AG04450 (cell line): ENCODE measurements at regions not wholly inside any gene's neighbourhood (a gene's known extent, or its start where the extent isn't known, plus 50 kb on each side); places are given as distances from the start of the nearest gene placed in this dataset.

ENCODE experiments used
- CTCF ChIA-PET: fragments of 300-600, 350-600 bp; formaldehyde crosslinking; extraction: SDS; loops from one replicate; lab custom pipeline; 2022; ENCODE audit warnings: antibody characterized with exemption, inconsistent platforms; lab: Charles Lee
- POLR2A ChIA-PET: fragments of 350-600 bp; formaldehyde crosslinking; extraction: SDS; loops from one replicate; lab custom pipeline; 2021; ENCODE audit warnings: antibody characterized with exemption, inconsistent platforms; lab: Yijun Ruan, JAX
- DNase-seq: peaks from one replicate; pipeline ENCODE4 v3.0.0-alpha.2; 2011; ENCODE audit warnings: low read depth, low spot score
- H3K27ac ChIP-seq: one replicate; pipeline ENCODE4 v1.5.1; 2012; ENCODE audit warnings: low read depth, low read length, control low read depth
- H3K27me3 ChIP-seq: one replicate; pipeline ENCODE4 v1.6.0; 2012; ENCODE audit warnings: low read length; ENCODE audit not compliant: control insufficient read depth, insufficient read depth
- H3K4me3 ChIP-seq: 2 replicates; pipeline ENCODE4 v1.5.1; 2011; ENCODE audit warnings: mild to moderate bottlenecking, low read depth, low read length, control low read depth
- H3K9me3 ChIP-seq: 2 replicates; pipeline ENCODE4 v1.5.1; 2012; ENCODE audit warnings: low read length; ENCODE audit not compliant: control insufficient read depth, insufficient read depth
- TF ChIP-seq, protein P1 (sequence below): IDR thresholded peaks from 2 replicates; pipeline ENCODE4 v1.5.1; 2011; ENCODE audit warnings: low read depth, low read length, control low read depth, inconsistent platforms

- Histone ChIP-seq H3K4me3 (no peak overlapping the region), H3K9me3 (no peaks in the 10 kb centered on the region), H3K27ac (no peak overlapping the region), H3K27me3 (no peaks in the 10 kb centered on the region)
- TF ChIP-seq, protein P1, sequence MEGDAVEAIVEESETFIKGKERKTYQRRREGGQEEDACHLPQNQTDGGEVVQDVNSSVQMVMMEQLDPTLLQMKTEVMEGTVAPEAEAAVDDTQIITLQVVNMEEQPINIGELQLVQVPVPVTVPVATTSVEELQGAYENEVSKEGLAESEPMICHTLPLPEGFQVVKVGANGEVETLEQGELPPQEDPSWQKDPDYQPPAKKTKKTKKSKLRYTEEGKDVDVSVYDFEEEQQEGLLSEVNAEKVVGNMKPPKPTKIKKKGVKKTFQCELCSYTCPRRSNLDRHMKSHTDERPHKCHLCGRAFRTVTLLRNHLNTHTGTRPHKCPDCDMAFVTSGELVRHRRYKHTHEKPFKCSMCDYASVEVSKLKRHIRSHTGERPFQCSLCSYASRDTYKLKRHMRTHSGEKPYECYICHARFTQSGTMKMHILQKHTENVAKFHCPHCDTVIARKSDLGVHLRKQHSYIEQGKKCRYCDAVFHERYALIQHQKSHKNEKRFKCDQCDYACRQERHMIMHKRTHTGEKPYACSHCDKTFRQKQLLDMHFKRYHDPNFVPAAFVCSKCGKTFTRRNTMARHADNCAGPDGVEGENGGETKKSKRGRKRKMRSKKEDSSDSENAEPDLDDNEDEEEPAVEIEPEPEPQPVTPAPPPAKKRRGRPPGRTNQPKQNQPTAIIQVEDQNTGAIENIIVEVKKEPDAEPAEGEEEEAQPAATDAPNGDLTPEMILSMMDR, result no peak
- ChIA-PET POLR2A (no interaction called here), CTCF (no interaction called here)
- no peak for DNase-seq
These were observed 1087.5 kb downstream of the KCNT2 start for GRCh38 chr1:195520757-195521156.

DNA sequence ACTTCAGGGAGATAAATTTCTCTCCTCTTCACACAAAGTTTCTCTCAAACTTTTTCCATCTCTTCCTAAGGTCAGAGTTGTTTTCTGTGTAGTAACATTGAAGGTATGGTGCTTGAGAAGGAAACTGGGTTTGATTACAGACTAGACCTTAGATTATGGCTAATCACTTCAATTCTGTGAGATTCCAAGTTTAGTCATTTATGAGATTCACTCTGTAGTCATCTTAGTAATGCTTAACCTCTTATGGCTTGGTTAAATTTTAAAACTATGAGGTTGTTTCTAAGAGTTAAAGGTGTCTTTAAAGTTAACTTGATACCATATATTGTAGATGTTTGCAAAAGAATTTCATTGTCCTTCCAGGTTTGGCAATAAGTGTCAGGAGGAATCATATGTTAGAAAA is 1092.2 kb downstream of the KCNT2 start:
- DNase-seq, result no peak
- TF ChIP-seq, protein P1, result no peak
- POLR2A ChIA-PET, result no interaction called here
- Histone ChIP-seq H3K27me3 (no peaks in the 10 kb centered on the region), H3K27ac (no peak overlapping the region), H3K9me3 (no peaks in the 10 kb centered on the region), H3K4me3 (no peak overlapping the region)
- CTCF ChIA-PET, result no interaction called here

DNA sequence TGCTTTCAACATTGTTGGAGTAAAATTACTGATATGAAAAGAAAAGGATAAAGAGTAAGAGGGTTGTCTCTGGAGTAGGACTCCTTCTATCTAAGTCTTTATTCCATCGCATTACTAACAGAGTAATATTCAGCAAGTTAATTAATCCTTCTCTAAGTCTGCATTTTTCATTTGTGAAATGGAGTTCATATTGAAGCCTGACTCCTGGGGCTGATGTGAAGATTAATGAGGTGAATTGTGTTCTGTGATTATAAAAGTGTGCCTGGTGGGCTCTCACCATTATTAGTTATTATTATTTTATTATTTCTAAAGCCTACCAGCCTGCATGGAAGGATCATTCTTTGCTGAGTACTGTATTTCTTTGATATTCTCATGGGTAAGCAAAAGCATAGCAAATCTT is 1096.7 kb downstream of the KCNT2 start:
- H3K4me3 ChIP-seq, result no peak overlapping the region
- H3K27me3 ChIP-seq, result no peaks in the 10 kb centered on the region
- DNase-seq, result no peak
- CTCF ChIA-PET, result no interaction called here
- H3K27ac ChIP-seq, result no peak overlapping the region
- TF ChIP-seq, protein P1, result no peak
- POLR2A ChIA-PET, result no interaction called here
- H3K9me3 ChIP-seq, result no peaks in the 10 kb centered on the region

DNA sequence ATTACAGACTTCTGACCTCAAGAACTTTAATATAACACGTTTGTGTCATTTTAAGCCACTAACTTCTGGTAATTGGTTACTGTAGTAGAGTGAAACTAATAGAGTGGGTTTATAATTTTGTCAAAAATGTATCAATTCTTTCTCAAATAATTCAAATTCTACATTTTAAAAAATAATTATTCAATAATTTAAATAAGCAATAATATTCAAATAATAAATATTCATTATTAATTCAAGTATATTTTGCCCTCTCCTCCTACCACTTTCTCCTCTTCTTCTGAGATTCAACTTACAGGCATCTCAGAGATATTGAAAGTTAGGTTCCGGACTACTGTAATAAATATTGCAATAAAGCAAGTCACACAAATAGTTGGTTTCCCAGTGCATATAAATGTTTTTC is 1107.1 kb downstream of the KCNT2 start:
- H3K9me3 ChIP-seq, result no peaks in the 10 kb centered on the region
- TF ChIP-seq, protein P1, result no peak
- no peak overlapping the region for H3K4me3 ChIP-seq
- H3K27ac ChIP-seq, result no peak overlapping the region
- no peak for DNase-seq
- CTCF ChIA-PET, result no interaction called here
- POLR2A ChIA-PET, result no interaction called here
- H3K27me3 ChIP-seq, result no peaks in the 10 kb centered on the region

DNA sequence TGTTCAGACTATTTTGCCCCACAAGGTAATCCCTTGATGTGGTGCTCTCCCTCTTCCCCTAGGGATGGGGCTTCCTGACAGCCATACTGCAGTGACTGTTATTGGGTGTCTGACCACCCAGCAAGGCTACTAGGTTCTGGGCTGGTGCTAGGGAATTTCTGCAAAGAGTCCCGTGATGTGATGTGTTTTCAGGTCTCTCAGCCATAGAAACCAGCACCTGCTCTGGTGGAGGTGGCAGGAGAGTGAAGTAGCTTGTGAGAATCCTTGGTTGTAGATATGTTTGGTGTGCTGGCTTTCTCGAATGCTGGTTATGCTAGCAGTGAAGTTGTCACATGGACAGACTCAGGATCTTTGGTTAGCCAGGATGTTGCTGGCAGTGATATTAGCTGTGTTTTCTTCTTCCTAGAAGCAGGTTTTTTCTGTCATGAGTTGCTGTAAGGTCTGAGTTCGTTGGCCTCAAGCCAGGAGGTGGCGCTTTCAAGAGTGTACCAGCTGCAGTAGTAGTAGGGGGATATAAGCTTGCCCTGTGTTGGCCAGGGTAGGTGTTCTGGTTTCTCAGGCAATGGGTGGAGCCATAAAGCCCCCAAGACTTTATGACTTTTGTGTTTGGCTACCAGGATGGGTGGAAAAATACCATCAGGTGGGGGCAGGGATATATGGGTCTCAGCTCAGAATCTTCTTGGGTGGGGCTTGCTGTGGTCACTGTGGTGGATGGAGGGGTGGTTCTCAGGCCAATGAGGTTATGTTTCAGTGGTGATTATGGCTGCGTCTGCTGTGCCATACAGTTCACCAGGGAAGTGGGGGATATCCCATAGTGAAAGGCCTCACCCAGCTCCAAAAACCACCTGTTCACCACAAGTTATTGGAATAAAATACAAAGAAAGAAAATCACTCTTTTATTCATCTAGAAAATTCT is 1112.3 kb downstream of the KCNT2 start:
- TF ChIP-seq, protein P1, result no peak
- no peaks in the 10 kb centered on the region for H3K27me3 ChIP-seq
- H3K9me3 ChIP-seq, result no peaks in the 10 kb centered on the region
- no peak overlapping the region for H3K27ac ChIP-seq
- DNase-seq, result no peak
- CTCF ChIA-PET, result no interaction called here
- POLR2A ChIA-PET, result no interaction called here
- H3K4me3 ChIP-seq, result no peak overlapping the region
